ENCODE measurements at regions not wholly inside any gene's neighbourhood (a gene's known extent, or its start where the extent isn't known, plus 50 kb on each side); places are given as distances from the start of the nearest gene placed in this dataset.

- H3K27ac ChIP-seq (ENCODE audit: low read length): no peak overlapping the region
- no peak overlapping the region for H3K4me3 ChIP-seq (ENCODE audit: low read depth in 1 of 2, low read length in 2 of 2)
- no peaks in the 10 kb centered on the region for H3K27me3 ChIP-seq (ENCODE audit: low read depth, low read length)
- peaks cover 0 to 5% of the 10 kb centered on the region in 2 donors for H3K4me1 ChIP-seq (ENCODE audit: control insufficient read depth in 1 of 2, insufficient read depth in 2 of 2, low read length in 2 of 2)
- no peaks in the 10 kb centered on the region for H3K36me3 ChIP-seq (ENCODE audit: control insufficient read depth in 1 of 2, insufficient read depth in 2 of 2, low read length in 2 of 2)
- no peaks in the 10 kb centered on the region for H3K9me3 ChIP-seq (ENCODE audit: control insufficient read depth in 1 of 2, low read length in 2 of 2)
These were observed 199.0 kb downstream of the URB2 start for GRCh38 chr1:229825042-229825441.

GRCh38 chr1:229828461-229828860 lies 202.4 kb downstream of the URB2 start:
- no peak overlapping the region for H3K27ac ChIP-seq (ENCODE audit: low read length)
- no peak overlapping the region for H3K4me3 ChIP-seq (ENCODE audit: low read depth in 1 of 2, low read length in 2 of 2)
- H3K36me3 ChIP-seq (ENCODE audit: control insufficient read depth in 1 of 2, insufficient read depth in 2 of 2, low read length in 2 of 2): no peaks in the 10 kb centered on the region
- H3K4me1 ChIP-seq (ENCODE audit: control insufficient read depth in 1 of 2, insufficient read depth in 2 of 2, low read length in 2 of 2): peaks cover 0 to 5% of the 10 kb centered on the region in 2 donors
- no peaks in the 10 kb centered on the region for H3K27me3 ChIP-seq (ENCODE audit: low read depth, low read length)
- H3K9me3 ChIP-seq (ENCODE audit: control insufficient read depth in 1 of 2, low read length in 2 of 2): no peaks in the 10 kb centered on the region

GRCh38 chr1:229832695-229833094 lies 206.6 kb downstream of the URB2 start:
- H3K4me3 ChIP-seq (ENCODE audit: low read depth in 1 of 2, low read length in 2 of 2): no peak overlapping the region

GRCh38 chr1:229834230-229834629 lies 208.2 kb downstream of the URB2 start:
- Histone ChIP-seq H3K36me3 (ENCODE audit: control insufficient read depth in 1 of 2, insufficient read depth in 2 of 2, low read length in 2 of 2) (no peaks in the 10 kb centered on the region), H3K27me3 (ENCODE audit: low read depth, low read length) (no peaks in the 10 kb centered on the region), H3K4me1 (ENCODE audit: control insufficient read depth in 1 of 2, insufficient read depth in 2 of 2, low read length in 2 of 2) (peaks cover 0 to under 1% of the 10 kb centered on the region in 2 donors), H3K9me3 (ENCODE audit: control insufficient read depth in 1 of 2, low read length in 2 of 2) (no peaks in the 10 kb centered on the region), H3K27ac (ENCODE audit: low read length) (no peak overlapping the region), H3K4me3 (ENCODE audit: low read depth in 1 of 2, low read length in 2 of 2) (no peak overlapping the region)

More at GRCh38 chr1:229832695-229833094, 206.6 kb downstream of the URB2 start:
- H3K36me3 ChIP-seq (ENCODE audit: control insufficient read depth in 1 of 2, insufficient read depth in 2 of 2, low read length in 2 of 2): no peaks in the 10 kb centered on the region
- H3K27me3 ChIP-seq (ENCODE audit: low read depth, low read length): no peaks in the 10 kb centered on the region
- H3K4me1 ChIP-seq (ENCODE audit: control insufficient read depth in 1 of 2, insufficient read depth in 2 of 2, low read length in 2 of 2): peaks cover 0 to 5% of the 10 kb centered on the region in 2 donors
- no peaks in the 10 kb centered on the region for H3K9me3 ChIP-seq (ENCODE audit: control insufficient read depth in 1 of 2, low read length in 2 of 2)
- H3K27ac ChIP-seq (ENCODE audit: low read length): no peak overlapping the region

- Histone ChIP-seq H3K9me3 (ENCODE audit: control insufficient read depth in 1 of 2, low read length in 2 of 2) (no peaks in the 10 kb centered on the region), H3K27me3 (ENCODE audit: low read depth, low read length) (no peaks in the 10 kb centered on the region), H3K4me1 (ENCODE audit: control insufficient read depth in 1 of 2, insufficient read depth in 2 of 2, low read length in 2 of 2) (no peaks in the 10 kb centered on the region), H3K27ac (ENCODE audit: low read length) (no peak overlapping the region), H3K36me3 (ENCODE audit: control insufficient read depth in 1 of 2, insufficient read depth in 2 of 2, low read length in 2 of 2) (no peaks in the 10 kb centered on the region), H3K4me3 (ENCODE audit: low read depth in 1 of 2, low read length in 2 of 2) (no peak overlapping the region)
These were observed 209.2 kb downstream of the URB2 start for GRCh38 chr1:229835226-229835625.

GRCh38 chr1:229836324-229836723 lies 210.3 kb downstream of the URB2 start:
- Histone ChIP-seq H3K9me3 (ENCODE audit: control insufficient read depth in 1 of 2, low read length in 2 of 2) (no peaks in the 10 kb centered on the region), H3K4me1 (ENCODE audit: control insufficient read depth in 1 of 2, insufficient read depth in 2 of 2, low read length in 2 of 2) (no peaks in the 10 kb centered on the region), H3K36me3 (ENCODE audit: control insufficient read depth in 1 of 2, insufficient read depth in 2 of 2, low read length in 2 of 2) (no peaks in the 10 kb centered on the region), H3K27me3 (ENCODE audit: low read depth, low read length) (no peaks in the 10 kb centered on the region), H3K27ac (ENCODE audit: low read length) (no peak overlapping the region), H3K4me3 (ENCODE audit: low read depth in 1 of 2, low read length in 2 of 2) (no peak overlapping the region)

GRCh38 chr1:229838204-229838603 lies 212.2 kb downstream of the URB2 start:
- no peaks in the 10 kb centered on the region for H3K9me3 ChIP-seq (ENCODE audit: control insufficient read depth in 1 of 2, low read length in 2 of 2)
- no peak overlapping the region for H3K4me3 ChIP-seq (ENCODE audit: low read depth in 1 of 2, low read length in 2 of 2)
- H3K27me3 ChIP-seq (ENCODE audit: low read depth, low read length): no peaks in the 10 kb centered on the region
- H3K27ac ChIP-seq (ENCODE audit: low read length): no peak overlapping the region
- no peaks in the 10 kb centered on the region for H3K36me3 ChIP-seq (ENCODE audit: control insufficient read depth in 1 of 2, insufficient read depth in 2 of 2, low read length in 2 of 2)
- no peaks in the 10 kb centered on the region for H3K4me1 ChIP-seq (ENCODE audit: control insufficient read depth in 1 of 2, insufficient read depth in 2 of 2, low read length in 2 of 2)

GRCh38 chr1:229839800-229840199 lies 213.8 kb downstream of the URB2 start:
- Histone ChIP-seq H3K9me3 (ENCODE audit: control insufficient read depth in 1 of 2, low read length in 2 of 2) (no peaks in the 10 kb centered on the region), H3K27ac (ENCODE audit: low read length) (no peak overlapping the region), H3K4me3 (ENCODE audit: low read depth in 1 of 2, low read length in 2 of 2) (no peak overlapping the region), H3K36me3 (ENCODE audit: control insufficient read depth in 1 of 2, insufficient read depth in 2 of 2, low read length in 2 of 2) (no peaks in the 10 kb centered on the region), H3K27me3 (ENCODE audit: low read depth, low read length) (no peaks in the 10 kb centered on the region), H3K4me1 (ENCODE audit: control insufficient read depth in 1 of 2, insufficient read depth in 2 of 2, low read length in 2 of 2) (peaks cover 5 to 16% of the 10 kb centered on the region in 2 donors)

GRCh38 chr1:229841230-229841629 lies 215.2 kb downstream of the URB2 start:
- no peak overlapping the region for H3K4me3 ChIP-seq (ENCODE audit: low read depth in 1 of 2, low read length in 2 of 2)

GRCh38 chr1:229842302-229843255 lies 216.5 kb downstream of the URB2 start:
- no peak overlapping the region for H3K4me3 ChIP-seq (ENCODE audit: low read depth in 1 of 2, low read length in 2 of 2)
- no peaks in the 10 kb centered on the region for H3K9me3 ChIP-seq (ENCODE audit: control insufficient read depth in 1 of 2, low read length in 2 of 2)
- no peak overlapping the region for H3K27ac ChIP-seq (ENCODE audit: low read length)
- H3K4me1 ChIP-seq (ENCODE audit: control insufficient read depth in 1 of 2, insufficient read depth in 2 of 2, low read length in 2 of 2): peaks cover 7 to 17% of the 10 kb centered on the region in 2 donors
- H3K36me3 ChIP-seq (ENCODE audit: control insufficient read depth in 1 of 2, insufficient read depth in 2 of 2, low read length in 2 of 2): no peaks in the 10 kb centered on the region
- no peaks in the 10 kb centered on the region for H3K27me3 ChIP-seq (ENCODE audit: low read depth, low read length)

More at GRCh38 chr1:229841230-229841629, 215.2 kb downstream of the URB2 start:
- H3K4me1 ChIP-seq (ENCODE audit: control insufficient read depth in 1 of 2, insufficient read depth in 2 of 2, low read length in 2 of 2): peaks cover 7 to 17% of the 10 kb centered on the region in 2 donors
- H3K36me3 ChIP-seq (ENCODE audit: control insufficient read depth in 1 of 2, insufficient read depth in 2 of 2, low read length in 2 of 2): no peaks in the 10 kb centered on the region
- no peak overlapping the region for H3K27ac ChIP-seq (ENCODE audit: low read length)
- H3K27me3 ChIP-seq (ENCODE audit: low read depth, low read length): no peaks in the 10 kb centered on the region
- H3K9me3 ChIP-seq (ENCODE audit: control insufficient read depth in 1 of 2, low read length in 2 of 2): no peaks in the 10 kb centered on the region

- H3K36me3 ChIP-seq (ENCODE audit: control insufficient read depth in 1 of 2, insufficient read depth in 2 of 2, low read length in 2 of 2): no peaks in the 10 kb centered on the region
- no peak overlapping the region for H3K4me3 ChIP-seq (ENCODE audit: low read depth in 1 of 2, low read length in 2 of 2)
- H3K9me3 ChIP-seq (ENCODE audit: control insufficient read depth in 1 of 2, low read length in 2 of 2): no peaks in the 10 kb centered on the region
- H3K27me3 ChIP-seq (ENCODE audit: low read depth, low read length): no peaks in the 10 kb centered on the region
- H3K27ac ChIP-seq (ENCODE audit: low read length): no peak overlapping the region
- H3K4me1 ChIP-seq (ENCODE audit: control insufficient read depth in 1 of 2, insufficient read depth in 2 of 2, low read length in 2 of 2): peaks cover 7 to 17% of the 10 kb centered on the region in 2 donors
These were observed 217.7 kb downstream of the URB2 start for GRCh38 chr1:229843627-229844238.

All from muscle layer of duodenum (tissue), 2 donors.